T-cell (primary cell): ENCODE measurements at regions not wholly inside any gene's neighbourhood (a gene's known extent, or its start where the extent isn't known, plus 50 kb on each side); places are given as distances from the start of the nearest gene placed in this dataset.

ENCODE experiments used
- ATAC-seq, 4 experiments: fragments of 200-7000 bp in 3 of 4; fragments of 150-1000 bp in 1 of 4; cut with Tn5 transposase; replicated peaks in 1 of 4; 1 replicate in 3 of 4; 2 replicates in 1 of 4; pipeline ENCODE4 v1.10.0; 2021; ENCODE audit warnings: moderate library complexity in 3 of 4, mild to moderate bottlenecking in 2 of 4, moderate number of reproducible peaks in 1 of 4
- CTCF ChIA-PET, 2 donors: fragments of 300-600 bp; sonication (Branson Sonifier 250); formaldehyde crosslinking; loops; one replicate each; lab custom pipeline; 2022; ENCODE audit warnings: antibody characterized with exemption in 2 of 2; lab: Charles Lee
- POLR2A ChIA-PET, 2 donors: fragments of 300-600 bp; sonication (Branson Sonifier 250); formaldehyde crosslinking; loops; one replicate each; lab custom pipeline; 2022; ENCODE audit warnings: antibody characterized with exemption in 2 of 2; lab: Charles Lee
- DNase-seq, 35 experiments: peaks; one replicate each; pipeline versions ENCODE4 v3.0.0 to v3.0.0-alpha.2; 2013 to 2023
- H3K27ac ChIP-seq: one replicate; pipeline ENCODE4 v1.5.1; 2013; ENCODE audit warnings: low read length
- H3K27me3 ChIP-seq, 2 experiments: replicated peaks in 1 of 2; 1 replicate in 1 of 2; 2 replicates in 1 of 2; pipeline versions ENCODE4 v1.6.1 to v1.7.0; 2013; ENCODE audit warnings: low read length in 1 of 2, mixed read lengths in 1 of 2; ENCODE audit not compliant: control insufficient read depth in 2 of 2, insufficient read depth in 2 of 2; ENCODE audit errors: extremely low read depth in 1 of 2
- H3K36me3 ChIP-seq, 2 donors: 1 replicate in 1 of 2; 2 replicates in 1 of 2; pipeline versions ENCODE4 v1.6.1 to v1.7.0; 2013; ENCODE audit warnings: low read length in 1 of 2; ENCODE audit not compliant: control insufficient read depth in 2 of 2, insufficient read depth in 1 of 2; ENCODE audit errors: extremely low read depth in 1 of 2
- H3K4me1 ChIP-seq, 2 experiments: 1 replicate in 1 of 2; 2 replicates in 1 of 2; pipeline versions ENCODE4 v1.6.1 to v1.7.0; 2013; ENCODE audit warnings: low read length in 2 of 2, mixed read lengths in 1 of 2; ENCODE audit not compliant: insufficient read depth in 2 of 2, control insufficient read depth in 1 of 2; ENCODE audit errors: extremely low read depth in 1 of 2
- H3K4me3 ChIP-seq, 2 donors: 1 replicate in 1 of 2; 2 replicates in 1 of 2; pipeline versions ENCODE4 v1.5.1 to v1.7.0; 2013; ENCODE audit warnings: mild to moderate bottlenecking in 2 of 2, low read length in 1 of 2, moderate library complexity in 1 of 2; ENCODE audit not compliant: control insufficient read depth in 1 of 2; ENCODE audit errors: extremely low read depth in 1 of 2
- H3K9me3 ChIP-seq: 2 replicates; pipeline ENCODE4 v1.7.0; 2013
- H3K27ac Mint-ChIP-seq, 2 donors: one replicate each; pipeline ENCODE4 v1.8.0; 2020 to 2021; ENCODE audit warnings: mild to moderate bottlenecking in 2 of 2, mixed read lengths in 2 of 2
- H3K27me3 Mint-ChIP-seq, 2 donors: one replicate each; pipeline ENCODE4 v1.8.0; 2021 to 2022; ENCODE audit warnings: mixed read lengths in 2 of 2
- H3K36me3 Mint-ChIP-seq: one replicate; pipeline ENCODE4 v1.8.0; 2021; ENCODE audit warnings: mixed read lengths
- H3K4me1 Mint-ChIP-seq, 3 donors: one replicate each; pipeline ENCODE4 v1.8.0; 2020 to 2022; ENCODE audit warnings: mixed read lengths in 3 of 3, mild to moderate bottlenecking in 1 of 3
- H3K4me3 Mint-ChIP-seq, 3 donors: one replicate each; pipeline ENCODE4 v1.8.0; 2020 to 2022; ENCODE audit warnings: mild to moderate bottlenecking in 3 of 3, mixed read lengths in 3 of 3, moderate library complexity in 3 of 3
- H3K9me3 Mint-ChIP-seq, 3 donors: one replicate each; pipeline ENCODE4 v1.8.0; 2020 to 2022; ENCODE audit warnings: mixed read lengths in 3 of 3
- WGBS: methylation state at CpG from one replicate; pipeline ENCODE4 v1.1.5; 2013; ENCODE audit warnings: missing lambda C conversion rate; ENCODE audit not compliant: insufficient coverage; 5-methylcytosine and 5-hydroxymethylcytosine counted together

DNA sequence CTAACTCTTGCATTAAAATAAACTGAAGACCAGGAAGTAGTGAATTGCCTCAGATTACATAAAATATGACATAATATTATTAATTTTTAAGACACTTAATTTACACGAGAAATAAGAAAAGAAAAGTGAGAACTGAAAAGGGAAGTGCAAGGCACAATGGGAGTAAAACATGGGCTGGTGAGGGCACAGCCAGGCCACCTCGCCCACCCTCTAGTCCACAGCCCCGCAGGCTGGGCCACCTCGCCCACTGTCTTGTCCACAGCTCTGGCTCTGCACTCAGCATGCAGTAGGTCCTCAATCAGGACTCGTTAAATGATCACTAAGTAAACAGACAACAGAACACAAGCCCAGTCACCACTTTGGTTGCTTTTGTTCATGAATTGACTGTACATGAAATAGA, 67.8 kb upstream of the ARHGEF7 start:
- Histone ChIP-seq H3K4me3 (no peak overlapping the region), H3K27me3 (peaks cover 0 to 18% of the 10 kb centered on the region in 2 experiments), H3K36me3 (no peaks in the 10 kb centered on the region), H3K4me1 (no peaks in the 10 kb centered on the region), H3K27ac (no peak overlapping the region), H3K9me3 (no peaks in the 10 kb centered on the region)
- Mint-ChIP-seq H3K4me3 (no peak overlapping the region), H3K27ac (no peak overlapping the region), H3K36me3 (no peaks in the 10 kb centered on the region), H3K4me1 (peaks cover 0 to 6% (median 4%) of the 10 kb centered on the region in 3 donors), H3K27me3 (peaks cover 10% of the 10 kb centered on the region in 2 donors), H3K9me3 (no peaks in the 10 kb centered on the region)
- POLR2A ChIA-PET, result no interaction called here
- ATAC-seq, result no peak
- WGBS, result 76% methylated on average over 3 of the region's 5 CpGs
- CTCF ChIA-PET, result no interaction called here
- no peak for DNase-seq

DNA sequence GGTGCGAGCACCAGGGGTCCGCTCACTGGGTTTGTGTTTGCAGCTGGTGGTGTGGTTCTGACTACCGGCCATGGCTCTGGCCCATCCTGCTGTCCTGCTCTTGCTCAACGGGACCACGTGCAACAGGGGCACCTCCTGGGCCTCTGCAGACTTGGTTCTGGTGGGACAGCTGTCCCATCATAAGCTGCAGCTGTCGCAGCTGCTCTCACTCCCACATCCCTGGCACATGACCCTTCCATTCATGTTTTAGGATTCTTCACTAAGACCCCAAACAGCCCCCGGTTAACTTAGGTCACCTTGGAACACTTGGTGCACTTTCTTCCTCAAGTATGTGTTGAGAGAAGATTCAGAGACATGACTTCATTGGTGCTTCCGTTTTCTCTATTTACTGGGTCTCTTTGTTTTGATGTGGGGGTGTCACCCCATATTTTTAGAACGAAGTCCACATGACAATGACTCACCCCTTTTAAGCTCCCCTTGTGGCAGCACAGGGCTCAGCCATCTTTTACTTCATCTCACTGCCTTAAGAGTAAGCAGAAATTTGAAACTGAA, 68.4 kb upstream of the ARHGEF7 start:
- no peak overlapping the region for H3K27ac Mint-ChIP-seq
- Histone ChIP-seq H3K9me3 (no peaks in the 10 kb centered on the region), H3K27ac (no peak overlapping the region), H3K4me3 (no peak overlapping the region), H3K27me3 (peaks cover 0 to 18% of the 10 kb centered on the region in 2 experiments), H3K4me1 (no peaks in the 10 kb centered on the region), H3K36me3 (no peaks in the 10 kb centered on the region)
- CTCF ChIA-PET, result no interaction called here
- no peak overlapping the region for H3K4me3 Mint-ChIP-seq
- peak in 1 of 4 experiments; percentile 46 for ATAC-seq
- DNase-seq, result peak in 1 of 35 experiments; percentile 9
- H3K4me1 Mint-ChIP-seq, result peaks cover 0 to 6% (median 4%) of the 10 kb centered on the region in 3 donors
- no peaks in the 10 kb centered on the region for H3K36me3 Mint-ChIP-seq
- peaks cover 16 to 17% of the 10 kb centered on the region in 2 donors for H3K27me3 Mint-ChIP-seq
- POLR2A ChIA-PET, result no interaction called here
- no peaks in the 10 kb centered on the region for H3K9me3 Mint-ChIP-seq
- WGBS, result 91% methylated on average over 6 of the region's 9 CpGs

DNA sequence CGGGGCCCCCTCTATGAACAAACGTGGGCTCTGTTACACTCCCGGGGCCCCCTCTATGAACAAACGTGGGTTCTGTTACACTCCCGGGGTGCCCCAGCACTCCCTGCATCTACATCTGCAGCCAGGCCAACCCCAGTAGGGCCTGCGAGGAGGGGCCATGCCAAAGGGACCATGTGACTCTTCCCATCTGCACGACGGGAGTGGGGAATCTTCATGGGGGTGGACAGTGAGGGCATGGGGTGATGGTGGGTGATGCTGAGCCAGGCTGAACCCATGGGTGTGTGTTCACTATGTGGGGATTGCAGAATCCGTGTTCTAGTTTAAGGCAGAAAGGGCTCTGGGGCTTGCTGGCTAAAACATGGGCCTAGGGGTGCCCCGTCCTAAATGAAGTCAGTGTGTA, 69.9 kb upstream of the ARHGEF7 start:
- Histone ChIP-seq H3K4me1 (no peaks in the 10 kb centered on the region), H3K4me3 (no peak overlapping the region), H3K36me3 (no peaks in the 10 kb centered on the region), H3K27ac (no peak overlapping the region), H3K9me3 (no peaks in the 10 kb centered on the region), H3K27me3 (peaks cover 0 to 19% of the 10 kb centered on the region in 2 experiments)
- ATAC-seq (no peak), DNase-seq (no peak)
- H3K4me3 Mint-ChIP-seq, result no peak overlapping the region
- peaks cover 13 to 14% of the 10 kb centered on the region in 2 donors for H3K27me3 Mint-ChIP-seq
- POLR2A ChIA-PET, result no interaction called here
- CTCF ChIA-PET, result no interaction called here
- WGBS, result 97% methylated on average over 8 of the region's 10 CpGs
- H3K4me1 Mint-ChIP-seq, result peaks cover 0 to 6% (median 4%) of the 10 kb centered on the region in 3 donors
- H3K27ac Mint-ChIP-seq, result no peak overlapping the region
- no peaks in the 10 kb centered on the region for H3K9me3 Mint-ChIP-seq
- no peaks in the 10 kb centered on the region for H3K36me3 Mint-ChIP-seq

DNA sequence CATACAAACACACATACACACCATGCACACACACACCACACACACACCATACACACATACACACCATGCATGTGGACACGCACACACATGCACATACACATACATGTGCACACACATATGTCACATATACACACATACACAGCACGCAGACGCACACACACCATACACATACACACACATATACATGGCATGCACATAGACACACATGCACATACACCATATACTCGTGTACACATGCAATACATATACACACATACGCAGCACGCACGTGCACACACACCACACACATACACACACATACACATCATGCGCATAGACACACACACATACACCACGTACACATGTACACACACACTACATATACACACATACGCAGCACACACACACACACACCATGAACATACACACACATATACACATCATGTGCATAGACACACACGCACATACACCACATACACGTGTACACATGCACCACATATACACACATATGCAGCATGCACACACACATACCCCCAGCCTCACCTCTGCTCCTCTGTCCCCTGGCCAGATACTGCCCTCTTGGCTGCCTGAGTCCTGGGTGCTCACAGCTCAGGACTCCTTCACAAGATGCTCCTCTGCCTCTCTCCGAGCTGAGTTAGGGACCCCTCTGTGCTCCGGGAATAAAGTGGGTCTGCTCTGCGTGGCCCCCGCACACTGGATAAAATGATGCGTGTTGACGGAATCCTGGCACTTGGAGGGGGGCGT, 70.9 kb upstream of the ARHGEF7 start:
- no peaks in the 10 kb centered on the region for H3K9me3 Mint-ChIP-seq
- no peaks in the 10 kb centered on the region for H3K9me3 ChIP-seq
- POLR2A ChIA-PET, result no interaction called here
- H3K27ac ChIP-seq, result no peak overlapping the region
- H3K36me3 Mint-ChIP-seq, result no peaks in the 10 kb centered on the region
- H3K4me3 Mint-ChIP-seq, result no peak overlapping the region
- H3K27me3 ChIP-seq, result peaks cover 0 to 15% of the 10 kb centered on the region in 2 experiments
- H3K27ac Mint-ChIP-seq, result no peak overlapping the region
- H3K36me3 ChIP-seq, result no peaks in the 10 kb centered on the region
- no peak for DNase-seq
- no peak overlapping the region for H3K4me3 ChIP-seq
- 96% methylated on average over 19 of the region's 19 CpGs for WGBS
- CTCF ChIA-PET, result no interaction called here
- peaks cover 10 to 17% of the 10 kb centered on the region in 2 donors for H3K27me3 Mint-ChIP-seq
- no peaks in the 10 kb centered on the region for H3K4me1 ChIP-seq
- no peak for ATAC-seq
- H3K4me1 Mint-ChIP-seq, result peaks cover 0 to 6% (median 4%) of the 10 kb centered on the region in 3 donors

DNA sequence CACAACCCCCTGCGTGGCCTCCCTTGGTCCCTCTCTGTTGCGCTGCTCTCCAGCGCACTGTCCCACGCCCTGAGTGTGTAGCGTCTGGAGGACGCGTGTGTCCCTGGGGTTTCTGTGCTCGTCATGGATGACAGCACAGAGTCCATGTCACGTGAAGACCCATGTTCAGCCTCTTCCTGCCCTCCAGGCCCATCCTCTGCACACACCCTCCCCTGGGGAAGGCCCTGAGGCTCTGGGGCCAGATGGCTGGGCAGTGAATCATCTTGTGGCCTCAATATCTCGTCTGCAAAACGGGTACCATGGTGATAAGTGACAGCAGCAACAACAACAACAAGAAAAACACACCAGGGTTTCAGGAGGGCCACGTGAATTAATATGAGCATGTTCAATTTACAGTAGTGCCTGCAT, 71.5 kb upstream of the ARHGEF7 start:
- POLR2A ChIA-PET, result no interaction called here
- no peak overlapping the region for H3K27ac Mint-ChIP-seq

DNA sequence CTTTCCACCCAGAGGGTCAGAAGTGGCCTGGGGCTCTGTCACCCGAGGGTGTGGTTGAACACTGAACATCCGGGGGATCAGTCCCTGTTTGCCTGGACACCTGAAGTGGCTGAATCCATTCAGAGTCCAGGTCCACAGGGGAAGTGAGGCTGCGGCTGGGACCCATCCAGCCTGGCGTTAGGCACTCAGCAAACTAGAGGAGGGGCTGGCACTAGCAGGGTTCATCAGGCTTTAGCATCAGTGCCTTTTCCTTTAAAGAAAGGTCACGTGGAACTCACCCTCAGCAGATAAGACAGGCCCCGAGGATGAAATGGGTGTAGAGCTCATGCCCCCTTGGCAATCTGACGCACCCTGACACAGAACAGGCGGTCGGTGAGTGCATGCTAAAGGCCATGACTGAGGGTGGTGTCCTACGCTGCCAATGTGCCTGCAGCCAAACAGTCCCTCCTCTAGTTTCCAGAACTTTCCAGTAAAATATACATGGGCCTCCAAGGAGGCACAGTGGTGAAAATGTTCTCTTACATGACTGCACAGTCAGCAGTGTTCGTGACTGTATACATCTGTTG, 72.4 kb upstream of the ARHGEF7 start:
- Histone ChIP-seq H3K36me3 (no peaks in the 10 kb centered on the region), H3K4me3 (no peak overlapping the region), H3K4me1 (no peaks in the 10 kb centered on the region), H3K27ac (no peak overlapping the region), H3K9me3 (no peaks in the 10 kb centered on the region), H3K27me3 (peaks cover 0 to 13% of the 10 kb centered on the region in 2 experiments)
- Mint-ChIP-seq H3K4me3 (no peak overlapping the region), H3K9me3 (no peaks in the 10 kb centered on the region), H3K27me3 (peaks cover 10 to 21% of the 10 kb centered on the region in 2 donors), H3K4me1 (peaks cover 0 to 6% (median 4%) of the 10 kb centered on the region in 3 donors), H3K27ac (no peak overlapping the region), H3K36me3 (no peaks in the 10 kb centered on the region)
- 86% methylated on average over 10 of the region's 11 CpGs for WGBS
- DNase-seq, result no peak
- CTCF ChIA-PET, result no interaction called here
- POLR2A ChIA-PET, result no interaction called here
- ATAC-seq, result no peak

More for the DNA sequence above, 71.5 kb upstream of the ARHGEF7 start:
- Histone ChIP-seq H3K4me3 (no peak overlapping the region), H3K4me1 (no peaks in the 10 kb centered on the region), H3K27ac (no peak overlapping the region), H3K36me3 (no peaks in the 10 kb centered on the region), H3K9me3 (no peaks in the 10 kb centered on the region), H3K27me3 (peaks cover 0 to 15% of the 10 kb centered on the region in 2 experiments)
- H3K27me3 Mint-ChIP-seq, result peaks cover 10 to 19% of the 10 kb centered on the region in 2 donors
- ATAC-seq (no peak), DNase-seq (no peak)
- peaks cover 0 to 6% (median 4%) of the 10 kb centered on the region in 3 donors for H3K4me1 Mint-ChIP-seq
- H3K36me3 Mint-ChIP-seq, result no peaks in the 10 kb centered on the region
- WGBS, result 72% methylated on average over 12 of the region's 12 CpGs
- H3K4me3 Mint-ChIP-seq, result no peak overlapping the region
- CTCF ChIA-PET, result no interaction called here
- no peaks in the 10 kb centered on the region for H3K9me3 Mint-ChIP-seq
